Inferior parietal cortex (tissue), 1 donor: ENCODE measurements at regions not wholly inside any gene's neighbourhood (a gene's known extent, or its start where the extent isn't known, plus 50 kb on each side); places are given as distances from the start of the nearest gene placed in this dataset.

Source experiments
- DNase-seq: peaks from one replicate; pipeline ENCODE4 v3.0.0-alpha.2; 2016; ENCODE audit errors: extremely low spot score

DNA sequence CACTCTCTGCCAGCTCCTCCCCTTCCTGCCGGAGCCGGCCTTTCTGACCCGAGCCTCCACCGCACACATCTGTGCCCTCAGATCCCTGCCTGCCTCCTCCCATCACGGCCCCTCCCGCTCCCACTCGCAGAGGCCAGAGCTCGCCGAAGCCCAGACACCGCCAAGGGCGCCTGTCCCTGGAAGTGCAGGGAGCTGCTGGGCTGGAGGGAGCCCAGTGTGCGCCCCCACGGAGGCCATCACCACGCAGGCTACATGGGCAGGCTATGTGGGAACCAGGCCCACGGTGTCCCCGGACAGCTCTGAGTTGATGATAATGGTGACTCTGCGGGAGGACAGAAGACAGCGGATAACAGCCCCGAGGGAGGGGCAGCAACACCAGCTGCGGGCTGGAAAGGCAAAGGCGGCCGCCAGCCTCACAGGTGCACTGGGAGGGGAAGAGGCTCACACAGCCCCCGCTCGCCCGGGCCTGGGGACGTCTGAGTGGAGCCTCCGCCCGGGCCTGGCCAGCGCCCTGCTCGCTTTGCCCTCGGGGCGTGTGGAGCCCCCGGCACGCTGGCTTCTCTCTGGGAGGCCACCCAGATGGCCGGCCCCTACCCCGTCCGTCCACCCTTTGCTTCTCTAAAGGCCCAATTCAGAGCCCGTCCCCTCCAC, 154.9 kb downstream of the DLL1 start:
- no peak for DNase-seq

DNA sequence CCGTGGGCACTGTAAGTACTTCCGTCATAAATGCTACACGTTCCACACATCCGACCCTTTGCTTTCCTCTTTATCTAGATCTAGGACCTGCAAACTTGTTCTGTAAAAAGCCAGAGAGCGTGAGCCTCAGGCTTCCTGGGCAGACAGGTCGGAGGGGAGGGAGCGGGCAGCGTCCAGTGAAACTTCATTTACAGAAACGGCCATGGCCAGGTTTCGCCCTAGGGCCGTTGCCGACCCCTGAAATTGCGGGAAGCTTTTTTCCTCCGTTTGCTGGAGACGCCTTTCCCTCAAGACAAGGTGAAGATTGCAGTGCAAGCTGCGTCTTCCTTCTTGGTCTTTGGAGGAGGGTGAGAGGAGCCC, 155.4 kb downstream of the DLL1 start:
- DNase-seq: no peak

DNA sequence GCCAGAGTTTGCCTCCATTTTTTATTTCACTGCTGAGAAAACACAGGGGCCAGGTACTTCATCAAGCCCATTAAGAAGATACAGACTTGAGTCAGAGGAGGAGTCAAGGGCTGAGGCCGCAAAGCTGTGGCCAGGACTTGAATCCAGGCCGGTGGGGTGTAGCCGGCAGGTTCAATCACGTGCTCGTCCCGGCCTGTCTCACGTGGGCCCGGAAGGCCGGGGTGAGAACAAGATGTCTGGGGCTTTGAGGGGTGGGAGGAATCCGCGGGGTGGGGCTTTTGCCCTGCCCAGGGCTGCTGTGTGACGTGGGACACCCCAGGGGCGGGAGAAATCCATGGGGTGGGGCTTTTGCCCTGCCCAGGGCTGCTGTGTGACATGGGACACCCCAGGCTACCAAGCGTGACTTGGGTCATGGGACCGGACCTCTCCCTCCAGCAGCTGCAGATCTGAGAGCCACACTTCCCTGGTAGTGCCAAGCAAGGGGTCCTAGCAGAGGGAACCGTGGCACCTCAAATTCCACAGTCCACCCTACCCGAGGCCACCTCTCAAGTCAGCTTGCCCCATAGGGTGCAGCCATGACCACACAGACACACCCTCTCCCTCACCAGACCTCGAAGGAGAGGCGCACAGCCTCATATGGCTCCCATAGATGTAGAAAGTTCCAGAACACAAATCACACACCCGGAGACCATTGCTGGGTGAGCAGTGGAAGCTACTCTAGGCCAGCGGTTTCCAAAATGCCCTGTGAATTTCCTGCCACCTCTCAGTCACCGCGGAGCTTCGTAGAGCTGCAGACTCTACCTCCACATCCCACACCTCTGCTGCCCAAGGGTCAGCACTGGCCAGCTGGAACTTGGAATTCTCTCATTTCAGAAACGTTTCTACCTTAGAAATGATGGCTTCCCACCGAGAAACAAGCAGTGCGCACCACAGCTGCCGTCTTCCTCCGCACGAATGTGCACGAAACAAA, 156.1 kb downstream of the DLL1 start:
- DNase-seq: no peak

DNA sequence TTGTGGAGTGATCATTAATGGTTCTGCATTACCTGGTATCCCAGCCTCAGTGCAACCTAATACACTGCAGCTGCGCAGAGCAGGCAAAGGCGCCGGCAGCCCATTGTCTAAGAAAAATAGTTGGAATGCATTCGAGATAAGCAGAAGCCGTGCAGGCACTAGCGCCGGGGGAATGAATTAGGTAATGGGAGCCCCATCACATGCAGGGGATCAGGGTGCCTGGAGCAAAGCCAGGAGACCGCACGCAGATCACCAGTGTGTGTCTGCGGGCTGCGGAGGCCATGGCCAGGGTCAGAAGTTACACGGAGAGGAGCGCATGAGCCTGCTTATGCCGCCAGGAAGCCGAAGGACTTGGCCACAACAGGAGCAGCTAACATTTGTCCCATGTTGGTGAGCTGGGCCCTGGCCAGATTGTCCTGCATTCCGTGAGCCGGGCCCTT, 156.8 kb downstream of the DLL1 start:
- no peak for DNase-seq

DNA sequence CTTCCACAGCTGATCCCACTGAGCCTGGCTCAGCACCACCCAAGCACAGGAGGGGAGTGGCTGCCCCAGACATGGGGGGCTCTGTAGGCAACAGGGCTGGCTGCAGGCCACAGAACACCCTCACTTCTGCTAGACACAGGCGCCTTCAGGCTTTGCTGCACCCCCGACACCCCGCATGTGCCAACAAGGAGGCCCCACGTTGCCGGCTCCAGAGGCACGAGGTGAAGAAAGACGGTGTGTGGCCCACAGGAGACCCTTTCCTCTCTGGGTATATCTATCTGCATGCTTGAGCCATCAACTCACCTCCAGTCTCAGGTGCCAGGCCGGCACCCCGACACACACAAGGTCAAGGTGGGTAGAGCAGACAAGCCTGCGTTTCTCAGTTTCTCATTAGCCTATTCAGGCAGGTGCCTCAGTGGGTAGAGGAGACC, 158.3 kb downstream of the DLL1 start:
- DNase-seq: no peak

DNA sequence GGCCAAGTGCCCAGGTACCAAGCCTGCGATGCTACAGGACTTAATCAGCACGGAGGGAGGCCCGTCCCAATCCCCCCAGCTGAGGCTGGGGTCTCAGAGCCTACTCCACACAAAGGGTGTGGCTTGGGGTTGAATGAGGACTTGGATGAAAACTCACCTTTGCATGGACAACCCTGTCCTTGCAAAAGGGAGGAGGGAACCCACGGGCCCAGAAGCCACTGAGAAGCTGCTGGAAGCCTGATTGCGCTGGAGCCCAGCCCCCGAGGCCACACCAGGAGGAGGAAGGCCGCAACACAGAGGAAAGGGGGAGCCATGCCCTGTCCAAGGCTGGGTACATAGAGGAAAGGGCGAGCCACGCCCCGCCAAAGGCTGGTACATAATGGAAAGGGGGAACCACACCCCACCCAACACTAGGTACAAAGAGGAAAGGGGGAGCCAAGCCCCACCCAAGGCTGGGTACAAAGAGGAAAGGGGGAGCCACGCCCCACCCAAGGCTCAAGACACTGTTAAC, 158.8 kb downstream of the DLL1 start:
- DNase-seq: no peak

DNA sequence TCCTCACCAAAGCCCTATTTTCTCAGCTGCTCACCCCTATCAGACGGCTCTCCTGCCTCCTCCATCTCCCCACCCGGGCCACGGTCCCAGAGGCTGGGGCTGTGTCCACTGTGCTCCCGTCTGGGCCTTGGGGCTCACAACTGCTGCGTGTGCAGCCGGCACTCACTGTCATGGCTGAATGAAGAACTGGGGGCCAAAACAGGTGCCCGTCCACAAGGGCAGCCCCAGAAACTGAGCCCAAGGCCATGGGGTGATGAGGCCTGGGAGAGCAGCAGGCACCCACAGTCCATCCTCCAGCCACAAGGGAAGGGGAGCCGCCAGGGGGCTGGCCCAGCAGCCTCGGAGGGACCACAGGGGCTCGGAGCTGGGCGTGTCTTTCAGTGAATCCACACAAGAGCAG, 159.5 kb downstream of the DLL1 start:
- DNase-seq: no peak

DNA sequence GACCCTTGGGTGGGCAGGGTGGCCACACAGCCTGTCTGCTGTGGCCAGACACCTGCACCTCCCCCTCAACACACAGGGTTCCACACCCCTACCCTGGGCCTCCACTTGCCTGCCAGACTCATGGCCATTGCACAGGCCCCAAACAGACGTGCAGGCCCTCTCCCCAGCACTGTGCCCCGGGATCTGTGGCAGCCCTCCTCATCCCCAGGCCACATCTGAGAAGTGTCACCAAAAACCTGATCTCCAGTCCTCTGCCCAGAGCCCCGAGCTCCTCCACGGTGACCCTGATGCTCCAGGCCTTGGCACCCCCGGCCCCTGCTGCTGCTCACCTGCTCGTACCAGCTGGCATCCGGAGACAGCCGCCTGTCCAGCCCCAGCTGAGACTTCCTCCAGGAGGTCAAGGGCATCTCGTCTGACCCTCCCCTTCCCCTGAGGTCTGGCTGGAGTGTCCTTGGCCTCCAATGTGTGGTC, 160.1 kb downstream of the DLL1 start:
- no peak for DNase-seq

DNA sequence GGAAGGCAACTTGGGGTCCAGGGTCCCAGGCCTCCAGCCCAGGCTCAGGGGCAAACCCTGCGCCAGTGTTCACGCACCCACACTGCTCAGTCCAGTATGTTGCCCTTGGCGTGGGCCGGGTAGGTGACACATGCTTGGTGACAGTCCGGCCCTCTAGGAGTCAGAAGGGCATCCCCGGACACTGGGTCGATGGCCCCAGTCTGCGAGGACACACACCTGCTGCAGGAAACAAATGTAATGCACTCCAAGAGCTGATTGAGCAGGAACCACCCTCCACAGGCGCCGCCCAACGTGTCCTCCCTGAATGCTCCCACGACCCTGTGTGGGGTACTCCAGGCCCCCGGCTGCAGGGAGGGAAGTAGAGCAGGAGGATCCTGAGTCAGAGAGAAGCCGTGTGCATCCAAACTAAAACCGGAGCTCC, 160.7 kb downstream of the DLL1 start:
- DNase-seq: no peak

DNA sequence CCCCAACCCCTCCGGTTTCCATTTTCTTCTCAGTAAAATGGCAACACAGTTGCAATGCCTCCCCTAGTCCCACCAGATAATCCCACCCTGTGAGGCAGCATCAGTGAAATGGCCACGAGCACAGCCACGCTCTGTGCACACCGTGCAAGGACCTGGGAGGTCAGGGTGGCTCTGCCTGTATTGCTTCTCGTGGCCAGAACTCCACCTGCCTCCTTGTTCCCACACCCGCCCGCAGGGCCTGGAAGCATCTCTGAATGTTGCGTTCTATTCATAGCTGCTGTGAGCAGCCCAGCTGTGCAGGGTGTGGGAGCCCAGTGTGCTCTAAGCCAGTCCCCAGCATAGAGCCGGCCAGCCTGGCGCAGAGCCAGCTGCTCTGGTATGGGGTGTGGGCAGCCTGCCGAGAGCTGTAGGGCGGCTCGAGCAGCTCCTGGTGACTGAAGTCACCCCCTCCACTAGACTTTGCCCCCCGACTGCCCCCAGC, 161.1 kb downstream of the DLL1 start:
- peak; percentile 24 for DNase-seq

DNA sequence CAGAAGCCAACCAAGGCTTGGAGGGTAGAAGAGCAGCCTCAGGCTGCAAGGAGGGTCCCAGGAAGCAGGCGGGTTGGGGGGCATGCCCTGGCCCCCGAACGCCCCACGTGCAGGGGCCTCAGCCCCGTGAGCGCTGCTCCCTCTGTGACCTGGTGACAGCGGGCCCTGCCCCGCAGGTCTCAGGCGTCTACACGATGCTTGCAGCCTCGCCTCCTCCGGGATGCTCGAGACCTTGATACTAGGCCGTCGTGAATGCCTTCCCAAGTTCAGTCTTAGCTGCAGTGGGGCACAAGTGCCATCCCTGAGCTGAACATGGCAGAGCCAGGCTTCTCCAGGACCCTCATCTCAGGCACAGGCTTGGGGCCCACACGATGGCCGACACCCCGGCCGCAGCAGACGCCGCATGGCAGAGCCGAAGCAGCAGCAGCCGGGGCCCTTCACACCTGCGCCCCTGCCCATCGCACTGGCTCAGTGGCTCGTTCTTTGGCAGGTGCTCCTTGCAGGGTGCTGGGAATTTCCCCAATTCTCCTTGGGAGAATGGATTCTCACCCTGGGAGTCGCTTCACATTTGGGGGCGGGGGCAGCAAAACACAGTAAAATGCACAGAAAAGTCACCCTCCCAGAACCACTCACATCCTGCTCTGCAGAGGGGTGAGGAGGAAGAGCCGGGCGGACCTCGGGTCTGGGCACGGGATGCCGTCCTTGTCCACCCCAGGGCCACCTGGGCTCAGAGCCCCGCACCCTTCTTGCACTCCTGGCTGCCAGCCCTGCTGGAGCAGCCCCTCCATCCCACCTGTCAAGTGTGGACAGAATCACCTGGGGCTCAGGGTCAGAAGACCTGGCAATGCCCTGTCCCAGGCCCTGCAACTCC, 161.8 kb downstream of the DLL1 start:
- no peak for DNase-seq

DNA sequence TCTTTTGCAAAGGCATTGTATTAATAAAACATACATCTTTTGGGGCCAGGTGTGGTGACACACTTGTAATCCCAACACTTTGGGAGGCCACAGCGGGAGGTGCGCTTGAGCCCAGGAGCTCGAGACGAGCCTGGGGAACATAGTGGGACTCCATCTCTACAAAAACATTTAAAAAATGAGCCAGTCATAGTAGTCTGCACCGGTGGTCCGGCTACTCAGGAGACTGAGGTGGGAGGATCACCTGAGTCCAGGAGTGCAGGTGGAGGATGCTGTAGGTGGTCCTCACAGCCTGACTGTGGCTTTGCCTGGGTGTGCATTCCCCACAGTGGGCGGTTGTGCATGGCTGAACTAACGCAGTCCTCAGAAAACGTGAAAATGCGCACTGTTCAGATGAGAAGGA, 162.5 kb downstream of the DLL1 start:
- no peak for DNase-seq

DNA sequence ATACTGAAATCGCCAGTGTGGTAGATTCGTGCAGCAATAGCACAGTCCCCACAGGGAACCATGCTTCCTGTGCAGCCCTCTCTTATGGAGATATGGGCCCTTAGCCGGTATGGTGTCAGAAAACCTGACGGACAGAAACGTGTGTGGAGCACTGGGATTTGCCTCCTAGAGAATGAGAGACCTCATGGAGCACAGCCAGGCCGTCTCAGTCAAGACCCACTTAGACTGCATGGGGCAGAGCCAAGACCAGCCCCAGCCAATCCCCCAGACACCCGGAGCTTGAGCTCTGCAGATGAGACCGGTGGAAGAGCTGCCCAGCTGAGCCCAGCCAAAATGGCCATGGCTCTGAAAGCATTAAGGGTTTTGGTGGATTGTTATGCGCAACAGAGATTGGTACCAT, 163.7 kb downstream of the DLL1 start:
- no peak for DNase-seq

DNA sequence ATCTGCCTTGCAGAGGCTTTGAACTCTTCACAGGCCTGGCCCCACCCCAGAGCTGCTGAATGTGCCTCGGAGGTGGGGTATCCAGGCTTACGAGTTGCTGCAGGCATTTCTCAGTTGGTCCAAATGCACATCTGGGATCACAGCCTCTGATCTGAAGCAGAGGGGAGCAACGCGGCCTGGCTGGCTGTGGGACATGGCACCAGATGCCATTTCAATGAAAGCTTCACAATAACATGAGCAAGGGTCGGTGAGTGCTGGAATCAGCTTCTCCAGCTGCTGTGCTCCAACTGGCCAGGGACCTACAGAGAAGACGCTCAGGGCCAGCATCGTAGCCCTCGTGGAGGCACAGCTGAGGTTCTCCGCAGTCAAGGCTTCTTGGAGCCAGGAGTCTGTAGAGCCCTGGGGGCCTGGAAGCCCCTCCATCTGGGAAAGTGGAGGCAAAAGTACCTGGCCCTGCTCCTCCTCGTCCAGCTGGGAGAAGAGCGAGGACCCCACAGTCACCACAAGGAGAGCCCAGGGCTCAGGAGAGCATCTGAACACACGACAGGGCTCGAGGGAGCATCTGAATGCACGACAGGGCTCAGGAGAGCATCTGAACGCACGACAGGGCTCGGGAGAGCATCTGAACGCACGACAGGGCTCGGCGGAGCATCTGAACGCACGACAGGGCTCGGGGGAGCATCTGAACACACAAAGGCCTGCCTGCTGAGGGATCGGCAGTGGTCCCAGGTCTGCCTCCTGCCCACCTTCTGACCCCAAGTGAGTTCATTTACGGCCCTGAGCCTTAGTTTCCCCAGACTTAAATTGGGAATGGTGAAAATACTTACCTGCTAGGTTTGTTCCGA, 165.2 kb downstream of the DLL1 start:
- no peak for DNase-seq

DNA sequence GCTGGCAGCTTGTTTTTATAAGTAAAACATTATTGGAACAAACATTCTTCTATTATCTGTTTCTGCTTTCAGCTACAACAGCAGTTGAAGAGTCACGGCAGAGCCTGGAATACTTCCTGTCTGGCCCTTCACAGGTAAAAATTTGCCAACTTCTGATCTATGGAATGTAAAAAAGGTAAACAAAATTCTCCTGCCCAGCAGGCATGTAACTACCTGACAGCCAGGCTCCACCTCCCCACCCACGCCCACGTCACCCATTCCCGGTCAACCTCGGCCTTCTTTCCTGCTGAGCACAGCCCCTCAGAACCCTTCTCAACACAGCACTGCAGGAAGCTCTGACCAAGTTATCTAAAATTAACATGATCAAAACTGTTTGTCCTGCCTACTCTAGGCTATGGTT, 166.0 kb downstream of the DLL1 start:
- DNase-seq: no peak

DNA sequence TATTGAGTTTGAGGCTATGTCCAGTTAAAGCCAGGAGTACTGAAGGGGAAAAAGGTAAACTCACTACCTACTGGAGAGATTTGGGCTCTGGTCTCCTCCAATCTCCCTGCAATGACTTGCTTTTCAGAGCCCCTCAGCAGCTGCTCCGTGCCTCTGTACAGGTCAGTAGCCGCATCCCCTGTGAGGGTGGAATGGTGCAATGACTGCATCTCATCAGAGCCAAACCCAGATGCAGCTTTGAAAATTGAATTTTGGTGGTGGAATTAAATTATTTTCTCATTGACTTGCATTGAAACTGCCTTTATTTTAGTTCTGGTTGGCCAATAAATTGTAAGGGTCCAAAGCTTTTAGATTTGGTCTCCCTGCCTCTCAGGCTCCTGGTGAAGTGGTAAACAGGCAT, 166.7 kb downstream of the DLL1 start:
- no peak for DNase-seq

DNA sequence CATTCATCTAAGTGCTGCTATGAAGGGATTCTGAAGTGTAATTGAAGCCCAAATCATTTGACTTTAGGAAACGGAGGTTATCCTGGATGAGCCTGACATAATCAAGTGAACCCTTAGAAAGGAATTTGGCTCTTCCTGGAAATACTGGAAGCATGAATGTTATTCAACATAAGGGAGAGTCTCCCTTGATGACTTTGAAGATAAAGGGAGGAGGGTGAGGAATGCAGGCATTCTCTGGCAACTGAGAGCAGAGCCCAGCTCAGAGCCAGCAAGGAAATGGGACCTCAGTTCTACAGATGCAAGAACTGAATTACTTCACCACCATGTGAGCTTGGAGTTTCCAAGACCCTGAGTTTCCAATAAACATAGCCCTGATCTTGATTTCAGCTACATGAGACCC, 168.2 kb downstream of the DLL1 start:
- no peak for DNase-seq

DNA sequence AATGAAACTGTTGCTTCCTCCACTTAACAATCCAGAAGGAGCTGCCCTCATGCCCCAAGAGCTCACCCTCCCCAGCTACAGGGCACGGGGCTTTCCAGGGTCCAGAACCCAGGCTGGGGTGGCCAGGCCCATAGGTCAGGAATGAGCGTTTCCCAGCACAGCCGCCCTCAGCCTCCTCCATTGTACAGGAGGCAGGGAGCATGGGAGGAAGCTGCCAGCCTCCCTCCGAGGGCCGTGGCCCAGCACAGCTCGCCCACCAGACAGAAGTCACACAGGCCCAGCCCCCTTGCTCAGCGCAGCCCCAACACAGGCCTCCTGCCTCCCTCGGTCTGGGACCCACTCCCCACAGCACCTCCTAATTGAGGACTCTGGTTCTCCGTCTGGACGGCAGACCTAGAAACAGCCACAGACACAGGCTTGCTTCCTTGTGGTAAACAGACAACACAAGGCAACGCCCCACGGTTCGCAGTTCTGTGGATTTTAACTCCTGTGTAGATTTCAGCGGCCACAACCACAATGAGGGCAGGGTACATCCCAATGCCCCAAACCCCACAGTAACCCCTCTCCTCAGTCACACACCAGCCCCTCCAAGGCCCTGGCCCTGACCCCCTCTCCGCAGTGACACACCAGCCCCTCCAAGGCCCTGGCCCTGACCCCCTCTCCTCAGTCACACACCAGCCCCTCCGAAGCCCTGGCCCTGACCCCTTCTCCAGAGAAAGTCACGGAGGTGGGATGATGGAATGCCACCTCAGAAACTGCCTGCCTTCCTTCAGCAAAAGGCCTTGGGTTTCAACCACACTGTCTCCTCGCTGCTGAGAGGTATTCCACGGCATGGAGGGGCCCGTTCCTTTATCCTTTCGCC, 173.5 kb downstream of the DLL1 start:
- DNase-seq: no peak

DNA sequence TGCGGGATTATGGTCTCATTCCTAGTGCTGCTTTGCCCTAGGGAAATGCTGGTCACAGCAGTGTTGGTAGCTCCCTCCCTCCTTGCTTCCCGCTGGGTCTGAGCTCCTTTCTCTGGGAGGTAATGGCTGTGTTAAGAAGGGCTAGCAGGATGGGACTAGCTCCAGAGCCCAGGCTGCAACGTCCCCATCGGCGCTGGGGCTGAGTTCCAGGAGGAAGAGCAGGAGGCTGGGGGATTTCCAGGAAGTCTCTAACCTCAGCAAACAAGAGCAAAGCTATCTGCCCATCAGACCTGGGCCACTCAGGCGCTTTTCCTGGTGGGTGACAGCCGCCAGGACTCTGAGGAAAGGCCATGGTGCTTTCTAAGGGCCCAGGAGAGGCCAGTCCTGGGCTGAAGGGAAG, 174.2 kb downstream of the DLL1 start:
- no peak for DNase-seq
